Vagina (tissue), 2 donors: ENCODE measurements at regions not wholly inside any gene's neighbourhood (a gene's known extent, or its start where the extent isn't known, plus 50 kb on each side); places are given as distances from the start of the nearest gene placed in this dataset.

Experiments
- POLR2A ChIP-seq, 2 donors: fragments of 450-650 bp; IDR thresholded peaks; one replicate each; pipeline ENCODE4 v1.6.1; 2017; ENCODE audit warnings: antibody characterized with exemption in 2 of 2, mild to moderate bottlenecking in 2 of 2, moderate library complexity in 2 of 2
- TF ChIP-seq, protein P1 (sequence below), 3 experiments: fragments of 450-650 bp in 2 of 3; fragments of 200-600 bp in 1 of 3; sonication (generic) in 1 of 3; IDR thresholded peaks; one replicate each; pipeline ENCODE4 v1.5.1; 2017 to 2019; ENCODE audit warnings: antibody characterized with exemption in 3 of 3, mild to moderate bottlenecking in 2 of 3, moderate library complexity in 2 of 3

- TF ChIP-seq, protein P1, sequence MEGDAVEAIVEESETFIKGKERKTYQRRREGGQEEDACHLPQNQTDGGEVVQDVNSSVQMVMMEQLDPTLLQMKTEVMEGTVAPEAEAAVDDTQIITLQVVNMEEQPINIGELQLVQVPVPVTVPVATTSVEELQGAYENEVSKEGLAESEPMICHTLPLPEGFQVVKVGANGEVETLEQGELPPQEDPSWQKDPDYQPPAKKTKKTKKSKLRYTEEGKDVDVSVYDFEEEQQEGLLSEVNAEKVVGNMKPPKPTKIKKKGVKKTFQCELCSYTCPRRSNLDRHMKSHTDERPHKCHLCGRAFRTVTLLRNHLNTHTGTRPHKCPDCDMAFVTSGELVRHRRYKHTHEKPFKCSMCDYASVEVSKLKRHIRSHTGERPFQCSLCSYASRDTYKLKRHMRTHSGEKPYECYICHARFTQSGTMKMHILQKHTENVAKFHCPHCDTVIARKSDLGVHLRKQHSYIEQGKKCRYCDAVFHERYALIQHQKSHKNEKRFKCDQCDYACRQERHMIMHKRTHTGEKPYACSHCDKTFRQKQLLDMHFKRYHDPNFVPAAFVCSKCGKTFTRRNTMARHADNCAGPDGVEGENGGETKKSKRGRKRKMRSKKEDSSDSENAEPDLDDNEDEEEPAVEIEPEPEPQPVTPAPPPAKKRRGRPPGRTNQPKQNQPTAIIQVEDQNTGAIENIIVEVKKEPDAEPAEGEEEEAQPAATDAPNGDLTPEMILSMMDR (IDR thresholded peaks at IDR 0.05), result no peak
- TF ChIP-seq POLR2A (IDR thresholded peaks at IDR 0.05), result no peak
Observed at GRCh38 chr7:79968894-79969293, 165.7 kb upstream of the GNAI1 start.
